H1 (cell line): ENCODE measurements at regions not wholly inside any gene's neighbourhood (a gene's known extent, or its start where the extent isn't known, plus 50 kb on each side); places are given as distances from the start of the nearest gene placed in this dataset.

ENCODE experiments used
- CTCF ChIA-PET: fragments of 300-600 bp; sonication (Branson Sonifier 250); formaldehyde crosslinking; loops from one replicate; lab custom pipeline; 2021; ENCODE audit not compliant: partially characterized antibody; lab: Charles Lee
- POLR2A ChIA-PET: fragments of 300-600 bp; sonication (Branson Sonifier 250); formaldehyde crosslinking; loops from one replicate; lab custom pipeline; 2021; ENCODE audit warnings: inconsistent platforms; ENCODE audit not compliant: partially characterized antibody; lab: Charles Lee
- DNase-seq, 2 experiments: peaks; one replicate each; pipeline versions ENCODE4 v3.0.0 to v3.0.0-alpha.2; 2010 to 2022; ENCODE audit warnings: low spot score in 2 of 2, low read depth in 1 of 2, mixed read lengths in 1 of 2
- FAIRE-seq: peaks from 2 replicates; lab custom pipeline; 2011; peaks lifted over from hg19 to GRCh38; lab: Jason Lieb, UNC
- H2AFZ ChIP-seq: 2 replicates; pipeline ENCODE4 v1.8.1; 2012; ENCODE audit warnings: low read length, inconsistent platforms
- H2AK5ac ChIP-seq: 2 replicates; pipeline ENCODE4 v1.6.1; 2013; ENCODE audit warnings: low read depth, low read length
- H2BK120ac ChIP-seq: replicated peaks from 2 replicates; pipeline ENCODE3; 2013; ENCODE audit warnings: low read depth, low read length, inconsistent platforms
- H2BK12ac ChIP-seq: 2 replicates; pipeline ENCODE4 v1.6.1; 2013; ENCODE audit warnings: low read depth, low read length
- H2BK15ac ChIP-seq: 2 replicates; pipeline ENCODE4 v1.6.1; 2013; ENCODE audit warnings: low read length
- H2BK20ac ChIP-seq: 2 replicates; pipeline ENCODE4 v1.6.1; 2013; ENCODE audit warnings: low read length
- H2BK5ac ChIP-seq: 2 replicates; pipeline ENCODE4 v1.6.1; 2013; ENCODE audit warnings: low read depth, low read length
- H3K14ac ChIP-seq: 2 replicates; pipeline ENCODE4 v1.6.1; 2013; ENCODE audit warnings: inconsistent platforms; ENCODE audit not compliant: insufficient read length
- H3K18ac ChIP-seq: 2 replicates; pipeline ENCODE4 v1.6.1; 2013; ENCODE audit warnings: low read length; ENCODE audit errors: extremely low read depth
- H3K23ac ChIP-seq: 2 replicates; pipeline ENCODE4 v1.6.1; 2013; ENCODE audit warnings: inconsistent platforms; ENCODE audit not compliant: insufficient read length
- H3K23me2 ChIP-seq: 2 replicates; pipeline ENCODE4 v1.6.1; 2013; ENCODE audit warnings: low read depth, low read length
- H3K27ac ChIP-seq: 2 replicates; pipeline ENCODE4 v1.6.1; 2011; ENCODE audit warnings: low read depth, low read length, inconsistent platforms
- H3K27me3 ChIP-seq, 4 experiments: replicated peaks in 1 of 4; 1 replicate in 1 of 4; 2 replicates in 3 of 4; pipeline versions ENCODE4 v1.6.1 to v1.8.1; 2011 to 2013; ENCODE audit warnings: low read length in 3 of 4, mild to moderate bottlenecking in 3 of 4, inconsistent platforms in 2 of 4, mixed read lengths in 2 of 4, moderate library complexity in 1 of 4; ENCODE audit not compliant: control insufficient read depth in 3 of 4, insufficient read depth in 3 of 4; ENCODE audit errors: extremely low read depth in 1 of 4
- H3K36me3 ChIP-seq, 4 experiments: 2 replicates each; pipeline versions ENCODE4 v1.6.1 to v1.8.1; 2011 to 2013; ENCODE audit warnings: mild to moderate bottlenecking in 4 of 4, low read length in 3 of 4, moderate library complexity in 2 of 4, control low read depth in 1 of 4, inconsistent platforms in 1 of 4; ENCODE audit not compliant: insufficient read depth in 4 of 4, control insufficient read depth in 2 of 4
- H3K4ac ChIP-seq: replicated peaks from 2 replicates; pipeline ENCODE3; 2013; ENCODE audit warnings: low read length, low read depth, mixed read lengths, inconsistent platforms; ENCODE audit not compliant: insufficient read length
- H3K4me1 ChIP-seq, 4 experiments: replicated peaks in 1 of 4; 1 replicate in 1 of 4; 2 replicates in 3 of 4; pipeline versions ENCODE4 v1.6.1 to v1.8.1; 2011 to 2013; ENCODE audit warnings: low read length in 3 of 4, inconsistent platforms in 2 of 4, mixed read lengths in 1 of 4; ENCODE audit not compliant: insufficient read depth in 4 of 4, control insufficient read depth in 3 of 4
- H3K4me2 ChIP-seq, 2 experiments: 2 replicates each; pipeline versions ENCODE4 v1.6.1 to v1.8.1; 2011 to 2013; ENCODE audit warnings: low read depth in 2 of 2, low read length in 2 of 2, control low read depth in 1 of 2, inconsistent platforms in 1 of 2, mild to moderate bottlenecking in 1 of 2; ENCODE audit not compliant: insufficient read depth in 1 of 2
- H3K4me3 ChIP-seq, 4 experiments: fragments of 200-600, 300-600 bp in 1 of 4; sonication (generic), shearing (Covaris generic), sonication (Bioruptor Twin) in 1 of 4; 2 replicates each; pipeline versions ENCODE4 v1.5.1 to v1.8.1; 2011 to 2016; ENCODE audit warnings: low read length in 4 of 4, low read depth in 3 of 4, control low read depth in 2 of 4, inconsistent platforms in 2 of 4, mild to moderate bottlenecking in 2 of 4, mixed read lengths in 1 of 4, moderate library complexity in 1 of 4; ENCODE audit not compliant: insufficient read depth in 2 of 4; ENCODE audit errors: extremely low read depth in 1 of 4
- H3K56ac ChIP-seq: replicated peaks from 2 replicates; pipeline ENCODE3; 2013; ENCODE audit warnings: low read depth, mild to moderate bottlenecking, mixed read lengths, low read length, inconsistent platforms; ENCODE audit not compliant: insufficient read length
- H3K79me1 ChIP-seq: 2 replicates; pipeline ENCODE4 v1.6.1; 2013; ENCODE audit warnings: low read depth, low read length, control low read depth
- H3K79me2 ChIP-seq, 2 experiments: 2 replicates each; pipeline versions ENCODE4 v1.6.1 to v1.8.1; 2012 to 2013; ENCODE audit warnings: low read length in 2 of 2, mild to moderate bottlenecking in 2 of 2, inconsistent platforms in 1 of 2; ENCODE audit not compliant: insufficient read depth in 2 of 2, control insufficient read depth in 1 of 2
- H3K9ac ChIP-seq, 4 experiments: replicated peaks in 1 of 4; 1 replicate in 1 of 4; 2 replicates in 3 of 4; pipeline versions ENCODE4 v1.6.1 to v1.8.1; 2011 to 2013; ENCODE audit warnings: low read depth in 3 of 4, low read length in 3 of 4, control low read depth in 2 of 4, mild to moderate bottlenecking in 2 of 4, moderate library complexity in 2 of 4, inconsistent platforms in 1 of 4; ENCODE audit errors: extremely low read depth in 1 of 4
- H3K9me3 ChIP-seq, 2 experiments: 2 replicates each; pipeline versions ENCODE4 v1.6.1 to v1.8.1; 2012 to 2013; ENCODE audit warnings: mild to moderate bottlenecking in 2 of 2, moderate library complexity in 2 of 2, control low read depth in 1 of 2, inconsistent platforms in 1 of 2, low read depth in 1 of 2, low read length in 1 of 2, mixed read lengths in 1 of 2; ENCODE audit not compliant: insufficient read depth in 2 of 2
- H4K20me1 ChIP-seq, 2 experiments: replicated peaks in 1 of 2; 2 replicates each; pipeline versions ENCODE3 to v1.8.1; 2011 to 2013; ENCODE audit warnings: inconsistent platforms in 2 of 2, low read length in 2 of 2, mild to moderate bottlenecking in 1 of 2; ENCODE audit not compliant: insufficient read depth in 2 of 2, control insufficient read depth in 1 of 2
- H4K5ac ChIP-seq: 2 replicates; pipeline ENCODE4 v1.6.1; 2013; ENCODE audit warnings: low read length, low read depth, mixed read lengths, inconsistent platforms; ENCODE audit not compliant: insufficient read length
- H4K8ac ChIP-seq: 2 replicates; pipeline ENCODE4 v1.8.0; 2013; ENCODE audit warnings: mild to moderate bottlenecking, moderate library complexity, low read length, inconsistent platforms; ENCODE audit not compliant: insufficient read depth; ENCODE audit errors: extremely low read depth
- H4K91ac ChIP-seq: replicated peaks from 2 replicates; pipeline ENCODE3; 2013; ENCODE audit warnings: low read length, mixed read lengths, inconsistent platforms; ENCODE audit not compliant: insufficient read length
- CREB1 ChIP-seq: IDR thresholded peaks from 2 replicates; pipeline ENCODE4 v1.6.1; 2012; ENCODE audit warnings: inconsistent platforms
- EP300 ChIP-seq, 2 experiments: IDR thresholded peaks; 1 replicate in 1 of 2; 2 replicates in 1 of 2; pipeline ENCODE4 v1.6.1; 2011 to 2012; ENCODE audit warnings: low read depth in 2 of 2, low read length in 2 of 2, mild to moderate bottlenecking in 2 of 2, borderline replicate concordance in 1 of 2, inconsistent platforms in 1 of 2, moderate library complexity in 1 of 2
- EZH2 ChIP-seq: fragments of 200-600 bp; sonication (generic); IDR thresholded peaks from 2 replicates; pipeline ENCODE4 v1.7.1; 2012; ENCODE audit warnings: low read depth, mild to moderate bottlenecking, moderate library complexity, low read length, inconsistent platforms; ENCODE audit not compliant: severe bottlenecking
- HDAC2 ChIP-seq, 2 experiments: fragments of 300-600 bp in 1 of 2; sonication (generic) in 1 of 2; IDR thresholded peaks; 2 replicates each; pipeline ENCODE4 v1.6.1; 2011 to 2012; ENCODE audit warnings: low read depth in 2 of 2, low read length in 2 of 2, mild to moderate bottlenecking in 2 of 2, moderate library complexity in 2 of 2, borderline replicate concordance in 1 of 2, inconsistent platforms in 1 of 2
- JUND ChIP-seq: IDR thresholded peaks from 2 replicates; pipeline ENCODE4 v1.6.1; 2011; ENCODE audit warnings: mild to moderate bottlenecking, improper control_type of control experiment, low read length
- NRF1 ChIP-seq: IDR thresholded peaks from 2 replicates; pipeline ENCODE4 v1.6.1; 2011; ENCODE audit warnings: mild to moderate bottlenecking, low read depth, low read length, improper control_type of control experiment
- POLR2AphosphoS5 ChIP-seq: IDR thresholded peaks from 2 replicates; pipeline ENCODE4 v1.6.1; 2011; ENCODE audit warnings: low read depth, low read length
- RAD21 ChIP-seq, 2 experiments: IDR thresholded peaks in 1 of 2; conservative IDR thresholded peaks in 1 of 2; 2 replicates each; pipeline ENCODE4 v1.6.1; 2011; ENCODE audit warnings: low read depth in 2 of 2, low read length in 2 of 2, improper control_type of control experiment in 1 of 2, inconsistent platforms in 1 of 2, mild to moderate bottlenecking in 1 of 2, moderate library complexity in 1 of 2
- RNF2 ChIP-seq: fragments of 200-900, 300-1000 bp; sonication (generic); IDR thresholded peaks from 2 replicates; pipeline ENCODE4 v1.7.1; 2016; ENCODE audit warnings: borderline replicate concordance, low read depth, mild to moderate bottlenecking, antibody characterized with exemption, low read length; ENCODE audit not compliant: poor library complexity, severe bottlenecking; ENCODE audit errors: missing control alignments
- SIRT6 ChIP-seq: IDR thresholded peaks from one replicate; pipeline ENCODE4 v1.7.1; 2012; ENCODE audit warnings: low read length, inconsistent platforms
- SP2 ChIP-seq: IDR thresholded peaks from 2 replicates; pipeline ENCODE4 v1.6.1; 2012; ENCODE audit warnings: mild to moderate bottlenecking, low read length, inconsistent platforms
- YY1 ChIP-seq: IDR thresholded peaks from 2 replicates; pipeline ENCODE4 v1.6.1; 2011; ENCODE audit warnings: low read depth, mild to moderate bottlenecking, low read length
- WGBS, 2 experiments: shearing (Covaris generic) in 1 of 2; methylation state at CpG; one replicate each; pipeline versions ENCODE4 v1.1.6 to v1.1.7; 2013 to 2015; ENCODE audit warnings: low lambda C conversion rate in 2 of 2, mixed read lengths in 2 of 2, inconsistent platforms in 1 of 2, low coverage in 1 of 2, missing lambda C conversion rate in 1 of 2; ENCODE audit not compliant: insufficient replicate concordance in 2 of 2, insufficient coverage in 1 of 2, insufficient read length in 1 of 2; ENCODE audit errors: extremely low coverage in 1 of 2, missing lambda C conversion rate in 1 of 2; 5-methylcytosine and 5-hydroxymethylcytosine counted together
- TF ChIP-seq, protein P1 (sequence below): IDR thresholded peaks from 2 replicates; pipeline ENCODE4 v1.6.1; 2011; ENCODE audit warnings: low read length, improper control_type of control experiment

DNA sequence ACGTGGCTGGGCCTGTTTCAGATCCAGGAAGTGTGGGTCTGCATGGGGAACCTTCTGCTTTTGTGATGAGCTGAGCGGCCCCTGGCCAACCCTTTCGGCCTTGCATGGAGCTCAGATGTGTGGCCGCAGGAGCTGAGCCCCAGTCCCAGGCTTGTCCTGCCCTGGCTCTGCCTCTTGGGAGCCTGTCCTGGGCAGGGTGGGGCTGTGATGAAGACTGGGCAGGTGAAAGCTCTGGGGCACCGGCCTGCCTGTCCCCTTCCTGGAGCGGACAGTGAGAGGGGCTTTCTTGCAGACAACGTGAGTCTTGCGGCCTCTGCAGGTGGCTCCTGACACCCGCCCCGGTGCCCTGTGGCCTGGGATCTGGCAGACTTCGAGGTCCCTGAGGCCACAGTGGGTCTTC is 1296.6 kb downstream of the BRD1 start:
- no peak overlapping the region for H2AK5ac ChIP-seq
- FAIRE-seq: no peak
- CTCF ChIA-PET: interaction anchor here (1.5 kb wide), 2 partner anchors 25 to 38 kb away, joined by 3 to 5 read pairs; no protein-coding TSS in a partner anchor
- no peak for TF ChIP-seq EZH2
- no peak for TF ChIP-seq YY1
- no peak for TF ChIP-seq JUND
- no peak for TF ChIP-seq RNF2
- TF ChIP-seq SIRT6: no peak
- TF ChIP-seq POLR2AphosphoS5: no peak
- TF ChIP-seq HDAC2 (IDR thresholded peaks at IDR 0.05; ENCODE audit: borderline replicate concordance in 1 of 2, low read depth in 2 of 2, low read length in 2 of 2): no peak
- TF ChIP-seq EP300 (IDR thresholded peaks at IDR 0.05; ENCODE audit: borderline replicate concordance in 1 of 2, low read depth in 2 of 2, low read length in 2 of 2): no peak
- TF ChIP-seq, protein P1, sequence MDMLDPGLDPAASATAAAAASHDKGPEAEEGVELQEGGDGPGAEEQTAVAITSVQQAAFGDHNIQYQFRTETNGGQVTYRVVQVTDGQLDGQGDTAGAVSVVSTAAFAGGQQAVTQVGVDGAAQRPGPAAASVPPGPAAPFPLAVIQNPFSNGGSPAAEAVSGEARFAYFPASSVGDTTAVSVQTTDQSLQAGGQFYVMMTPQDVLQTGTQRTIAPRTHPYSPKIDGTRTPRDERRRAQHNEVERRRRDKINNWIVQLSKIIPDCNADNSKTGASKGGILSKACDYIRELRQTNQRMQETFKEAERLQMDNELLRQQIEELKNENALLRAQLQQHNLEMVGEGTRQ: no peak
- TF ChIP-seq RAD21 (IDR thresholded peaks at IDR 0.05 in 1 of 2, conservative IDR thresholded peaks at IDR 0.05 in 1 of 2; ENCODE audit: low read depth in 2 of 2, low read length in 2 of 2): no peak; a peak in 1 of 4 replicates
- no peak for TF ChIP-seq CREB1
- TF ChIP-seq SP2: no peak
- TF ChIP-seq NRF1: no peak

More for the DNA sequence above, 1296.6 kb downstream of the BRD1 start:
- H3K4me1 ChIP-seq: peaks cover 0 to 2% (median 0%) of the 10 kb centered on the region in 4 experiments; a peak in 2 of 7 replicates
- H4K5ac ChIP-seq: no peak overlapping the region
- H3K9me3 ChIP-seq: no peaks in the 10 kb centered on the region
- no peaks in the 10 kb centered on the region for H3K27me3 ChIP-seq
- H3K79me1 ChIP-seq: peaks cover 5% of the 10 kb centered on the region; the same call in 1 of the 2 replicates
- H2BK15ac ChIP-seq: no peak overlapping the region
- H3K36me3 ChIP-seq: peaks cover 0 to 3% (median 0%) of the 10 kb centered on the region in 4 experiments; a peak in 1 of 8 replicates
- no peak overlapping the region for H3K4me3 ChIP-seq
- no peak overlapping the region for H3K9ac ChIP-seq
- POLR2A ChIA-PET: no interaction called here
- H3K14ac ChIP-seq: no peak overlapping the region
- no peak overlapping the region for H2AFZ ChIP-seq
- 86% methylated on average over 9 of the region's 11 CpGs; no CpG with 5 or more reads in 1 of the 2 experiments for WGBS, 2 experiments
- no peaks in the 10 kb centered on the region; a peak in 1 of 4 replicates for H3K79me2 ChIP-seq
- H3K56ac ChIP-seq: no peak overlapping the region
- no peak overlapping the region for H3K27ac ChIP-seq
- peaks cover 9 to 17% of the 10 kb centered on the region in 2 experiments for H4K20me1 ChIP-seq
- no peak overlapping the region for H4K91ac ChIP-seq
- H2BK5ac ChIP-seq: no peak overlapping the region
- H3K23ac ChIP-seq: no peak overlapping the region
- no peaks in the 10 kb centered on the region for H3K23me2 ChIP-seq
- H2BK12ac ChIP-seq: no peak overlapping the region
- H3K4ac ChIP-seq: no peak overlapping the region
- H3K4me2 ChIP-seq: no peak overlapping the region
- no peak overlapping the region for H4K8ac ChIP-seq
- H2BK120ac ChIP-seq: no peak overlapping the region
- H3K18ac ChIP-seq: no peak overlapping the region
- no peak for DNase-seq
- H2BK20ac ChIP-seq: no peak overlapping the region
